ENCODE measurements at regions not wholly inside any gene's neighbourhood (a gene's known extent, or its start where the extent isn't known, plus 50 kb on each side); places are given as distances from the start of the nearest gene placed in this dataset.

- no peaks in the 10 kb centered on the region for H3K4me1 ChIP-seq (ENCODE audit: control insufficient read depth, insufficient read depth, low read length)
- H3K9me3 ChIP-seq (ENCODE audit: control insufficient read depth, low read length), result no peaks in the 10 kb centered on the region
- no peaks in the 10 kb centered on the region for H3K27me3 ChIP-seq (ENCODE audit: control insufficient read depth, insufficient read depth, low read length)
- H3K9ac ChIP-seq (ENCODE audit: low read length), result no peak overlapping the region
- no peaks in the 10 kb centered on the region for H3K36me3 ChIP-seq (ENCODE audit: control insufficient read depth, insufficient read depth, low read length)
- no peak overlapping the region for H3K4me3 ChIP-seq (ENCODE audit: low read length)
Measured at GRCh38 chr2:217017456-217018252, 157.8 kb upstream of the TNP1 start.

GRCh38 chr2:217016796-217017419, 157.0 kb upstream of the TNP1 start:
- Histone ChIP-seq H3K27me3 (ENCODE audit: control insufficient read depth, insufficient read depth, low read length) (no peaks in the 10 kb centered on the region), H3K4me3 (ENCODE audit: low read length) (no peak overlapping the region), H3K36me3 (ENCODE audit: control insufficient read depth, insufficient read depth, low read length) (no peaks in the 10 kb centered on the region), H3K9ac (ENCODE audit: low read length) (no peak overlapping the region), H3K9me3 (ENCODE audit: control insufficient read depth, low read length) (no peaks in the 10 kb centered on the region), H3K4me1 (ENCODE audit: control insufficient read depth, insufficient read depth, low read length) (no peaks in the 10 kb centered on the region)

GRCh38 chr2:217014328-217015105, 154.7 kb upstream of the TNP1 start:
- no peaks in the 10 kb centered on the region for H3K36me3 ChIP-seq (ENCODE audit: control insufficient read depth, insufficient read depth, low read length)
- no peak overlapping the region for H3K4me3 ChIP-seq (ENCODE audit: low read length)
- H3K27me3 ChIP-seq (ENCODE audit: control insufficient read depth, insufficient read depth, low read length), result no peaks in the 10 kb centered on the region
- no peak overlapping the region for H3K9ac ChIP-seq (ENCODE audit: low read length)
- no peaks in the 10 kb centered on the region for H3K4me1 ChIP-seq (ENCODE audit: control insufficient read depth, insufficient read depth, low read length)
- H3K9me3 ChIP-seq (ENCODE audit: control insufficient read depth, low read length), result no peaks in the 10 kb centered on the region

- Histone ChIP-seq H3K4me3 (ENCODE audit: low read length) (no peak overlapping the region), H3K9me3 (ENCODE audit: control insufficient read depth, low read length) (no peaks in the 10 kb centered on the region), H3K9ac (ENCODE audit: low read length) (no peak overlapping the region), H3K27me3 (ENCODE audit: control insufficient read depth, insufficient read depth, low read length) (no peaks in the 10 kb centered on the region), H3K36me3 (ENCODE audit: control insufficient read depth, insufficient read depth, low read length) (no peaks in the 10 kb centered on the region), H3K4me1 (ENCODE audit: control insufficient read depth, insufficient read depth, low read length) (no peaks in the 10 kb centered on the region)
Measured at GRCh38 chr2:217013926-217014325, 154.1 kb upstream of the TNP1 start.

GRCh38 chr2:217011576-217011975, 151.7 kb upstream of the TNP1 start:
- no peaks in the 10 kb centered on the region for H3K36me3 ChIP-seq (ENCODE audit: control insufficient read depth, insufficient read depth, low read length)

GRCh38 chr2:217010173-217010572, 150.3 kb upstream of the TNP1 start:
- H3K9ac ChIP-seq (ENCODE audit: low read length), result no peak overlapping the region
- H3K27me3 ChIP-seq (ENCODE audit: control insufficient read depth, insufficient read depth, low read length), result no peaks in the 10 kb centered on the region
- no peaks in the 10 kb centered on the region for H3K4me1 ChIP-seq (ENCODE audit: control insufficient read depth, insufficient read depth, low read length)

More at GRCh38 chr2:217011576-217011975, 151.7 kb upstream of the TNP1 start:
- no peaks in the 10 kb centered on the region for H3K4me1 ChIP-seq (ENCODE audit: control insufficient read depth, insufficient read depth, low read length)
- no peak overlapping the region for H3K4me3 ChIP-seq (ENCODE audit: low read length)
- H3K27me3 ChIP-seq (ENCODE audit: control insufficient read depth, insufficient read depth, low read length), result no peaks in the 10 kb centered on the region
- H3K9ac ChIP-seq (ENCODE audit: low read length), result no peak overlapping the region
- H3K9me3 ChIP-seq (ENCODE audit: control insufficient read depth, low read length), result no peaks in the 10 kb centered on the region

GRCh38 chr2:217008794-217009193, 148.9 kb upstream of the TNP1 start:
- H3K4me3 ChIP-seq (ENCODE audit: low read length), result no peak overlapping the region
- no peak overlapping the region for H3K9ac ChIP-seq (ENCODE audit: low read length)
- H3K9me3 ChIP-seq (ENCODE audit: control insufficient read depth, low read length), result no peaks in the 10 kb centered on the region
- H3K4me1 ChIP-seq (ENCODE audit: control insufficient read depth, insufficient read depth, low read length), result no peaks in the 10 kb centered on the region
- no peaks in the 10 kb centered on the region for H3K36me3 ChIP-seq (ENCODE audit: control insufficient read depth, insufficient read depth, low read length)
- no peaks in the 10 kb centered on the region for H3K27me3 ChIP-seq (ENCODE audit: control insufficient read depth, insufficient read depth, low read length)

More at GRCh38 chr2:217010173-217010572, 150.3 kb upstream of the TNP1 start:
- H3K9me3 ChIP-seq (ENCODE audit: control insufficient read depth, low read length), result no peaks in the 10 kb centered on the region
- H3K36me3 ChIP-seq (ENCODE audit: control insufficient read depth, insufficient read depth, low read length), result no peaks in the 10 kb centered on the region
- no peak overlapping the region for H3K4me3 ChIP-seq (ENCODE audit: low read length)

- no peaks in the 10 kb centered on the region for H3K4me1 ChIP-seq (ENCODE audit: control insufficient read depth, insufficient read depth, low read length)
- H3K9me3 ChIP-seq (ENCODE audit: control insufficient read depth, low read length), result no peaks in the 10 kb centered on the region
- H3K27me3 ChIP-seq (ENCODE audit: control insufficient read depth, insufficient read depth, low read length), result no peaks in the 10 kb centered on the region
- no peak overlapping the region for H3K9ac ChIP-seq (ENCODE audit: low read length)
- H3K36me3 ChIP-seq (ENCODE audit: control insufficient read depth, insufficient read depth, low read length), result no peaks in the 10 kb centered on the region
- no peak overlapping the region for H3K4me3 ChIP-seq (ENCODE audit: low read length)
Measured at GRCh38 chr2:217006217-217006616, 146.4 kb upstream of the TNP1 start.

- H3K36me3 ChIP-seq (ENCODE audit: control insufficient read depth, insufficient read depth, low read length), result no peaks in the 10 kb centered on the region
- no peak overlapping the region for H3K9ac ChIP-seq (ENCODE audit: low read length)
- H3K4me3 ChIP-seq (ENCODE audit: low read length), result no peak overlapping the region
- H3K4me1 ChIP-seq (ENCODE audit: control insufficient read depth, insufficient read depth, low read length), result peaks cover 3% of the 10 kb centered on the region
- no peaks in the 10 kb centered on the region for H3K27me3 ChIP-seq (ENCODE audit: control insufficient read depth, insufficient read depth, low read length)
- no peaks in the 10 kb centered on the region for H3K9me3 ChIP-seq (ENCODE audit: control insufficient read depth, low read length)
Measured at GRCh38 chr2:217004656-217005055, 144.8 kb upstream of the TNP1 start.

GRCh38 chr2:217001740-217002139, 141.9 kb upstream of the TNP1 start:
- no peak overlapping the region for H3K9ac ChIP-seq (ENCODE audit: low read length)
- H3K9me3 ChIP-seq (ENCODE audit: control insufficient read depth, low read length), result no peaks in the 10 kb centered on the region
- H3K36me3 ChIP-seq (ENCODE audit: control insufficient read depth, insufficient read depth, low read length), result no peaks in the 10 kb centered on the region
- H3K4me1 ChIP-seq (ENCODE audit: control insufficient read depth, insufficient read depth, low read length), result peaks cover 12% of the 10 kb centered on the region
- no peak overlapping the region for H3K4me3 ChIP-seq (ENCODE audit: low read length)
- H3K27me3 ChIP-seq (ENCODE audit: control insufficient read depth, insufficient read depth, low read length), result no peaks in the 10 kb centered on the region

GRCh38 chr2:217000406-217000805, 140.5 kb upstream of the TNP1 start:
- no peak overlapping the region for H3K9ac ChIP-seq (ENCODE audit: low read length)

GRCh38 chr2:216996279-216996845, 136.5 kb upstream of the TNP1 start:
- H3K9ac ChIP-seq (ENCODE audit: low read length), result no peak overlapping the region
- H3K4me3 ChIP-seq (ENCODE audit: low read length), result no peak overlapping the region
- H3K4me1 ChIP-seq (ENCODE audit: control insufficient read depth, insufficient read depth, low read length), result peaks cover 21% of the 10 kb centered on the region
- H3K9me3 ChIP-seq (ENCODE audit: control insufficient read depth, low read length), result no peaks in the 10 kb centered on the region
- no peaks in the 10 kb centered on the region for H3K36me3 ChIP-seq (ENCODE audit: control insufficient read depth, insufficient read depth, low read length)
- H3K27me3 ChIP-seq (ENCODE audit: control insufficient read depth, insufficient read depth, low read length), result no peaks in the 10 kb centered on the region

More at GRCh38 chr2:217000406-217000805, 140.5 kb upstream of the TNP1 start:
- Histone ChIP-seq H3K9me3 (ENCODE audit: control insufficient read depth, low read length) (no peaks in the 10 kb centered on the region), H3K4me3 (ENCODE audit: low read length) (no peak overlapping the region), H3K36me3 (ENCODE audit: control insufficient read depth, insufficient read depth, low read length) (no peaks in the 10 kb centered on the region), H3K27me3 (ENCODE audit: control insufficient read depth, insufficient read depth, low read length) (no peaks in the 10 kb centered on the region), H3K4me1 (ENCODE audit: control insufficient read depth, insufficient read depth, low read length) (peaks cover 12% of the 10 kb centered on the region)
